HG02798 (cell line): ENCODE measurements at regions not wholly inside any gene's neighbourhood (a gene's known extent, or its start where the extent isn't known, plus 50 kb on each side); places are given as distances from the start of the nearest gene placed in this dataset.
"Not testable (repeated sequence)": the region's sequence is repeated elsewhere in the genome, so short reads cannot be mapped to it uniquely, and the experiment has no call there.

ENCODE experiments used
- ATAC-seq: cut with Tn5 transposase; IDR thresholded peaks from one replicate; pipeline ENCODE4 v1.9.1; 2021; ENCODE audit warnings: mild to moderate bottlenecking; ENCODE audit not compliant: unreplicated experiment, poor library complexity

DNA sequence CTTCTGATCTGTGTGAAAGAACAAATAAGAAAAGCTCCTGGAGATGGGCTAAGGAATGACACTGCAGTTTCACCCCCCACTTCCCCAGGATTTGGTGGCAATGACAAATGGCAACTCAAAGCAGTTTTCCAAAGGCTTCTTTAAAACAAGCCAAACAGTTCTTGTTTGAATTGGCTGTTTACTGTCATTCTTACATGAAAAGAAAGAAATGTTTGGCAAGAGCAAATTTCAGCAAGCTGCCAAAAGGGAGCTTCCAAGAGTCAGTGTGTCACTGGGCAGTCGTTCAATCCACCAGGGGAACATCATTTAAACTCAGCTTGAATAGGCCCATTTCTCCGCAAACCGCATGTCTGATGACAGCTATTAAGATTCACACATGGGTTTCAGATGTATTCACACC lies 119.0 kb upstream of the RHOBTB1 start:
- ATAC-seq, result no peak

DNA sequence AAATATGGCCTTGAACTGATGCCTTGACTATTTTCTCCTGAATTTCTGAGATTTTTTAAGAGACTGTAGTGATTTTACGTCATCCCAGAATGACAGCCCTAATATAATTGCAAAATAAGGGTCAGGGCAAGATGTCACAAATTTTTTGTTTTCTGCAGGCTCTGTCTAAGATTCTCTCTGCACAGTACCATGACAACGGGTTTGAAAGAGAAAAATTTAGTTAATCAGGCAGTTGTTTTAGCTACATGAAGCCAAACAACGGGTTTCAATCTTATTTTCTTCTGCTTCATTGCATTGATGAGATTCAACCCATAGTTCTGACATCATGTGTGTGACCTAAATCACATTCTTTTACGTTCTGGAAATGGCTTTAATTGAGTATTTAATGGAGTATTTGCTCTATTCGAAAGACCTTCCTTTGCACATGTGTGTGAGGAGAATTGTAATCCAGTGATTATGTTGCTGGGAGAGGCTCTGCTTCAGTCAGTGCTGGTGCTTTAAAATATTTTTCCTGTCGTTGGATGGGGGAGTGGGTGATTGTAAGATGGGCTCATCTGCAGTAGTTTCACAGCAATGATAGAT lies 118.0 kb upstream of the RHOBTB1 start:
- ATAC-seq, result no peak

DNA sequence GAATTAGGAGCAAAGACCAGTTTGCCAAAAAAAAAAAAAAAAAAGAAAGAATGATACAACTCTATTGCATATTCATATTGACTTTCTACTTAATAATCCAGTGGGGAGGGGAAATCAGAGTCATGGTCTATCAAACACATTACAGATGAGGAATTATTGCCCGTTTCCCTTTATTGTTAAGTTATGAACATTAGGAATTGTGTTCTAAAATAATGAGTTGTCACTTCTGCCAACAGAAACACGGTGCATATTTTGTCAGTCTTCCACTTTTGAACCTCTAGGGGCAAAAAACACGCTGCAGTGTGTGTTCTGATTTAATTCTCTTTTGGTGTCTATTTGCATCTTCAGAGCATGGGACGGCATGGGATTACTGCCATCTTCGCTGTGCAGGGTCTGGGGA lies 115.7 kb upstream of the RHOBTB1 start:
- no peak for ATAC-seq

DNA sequence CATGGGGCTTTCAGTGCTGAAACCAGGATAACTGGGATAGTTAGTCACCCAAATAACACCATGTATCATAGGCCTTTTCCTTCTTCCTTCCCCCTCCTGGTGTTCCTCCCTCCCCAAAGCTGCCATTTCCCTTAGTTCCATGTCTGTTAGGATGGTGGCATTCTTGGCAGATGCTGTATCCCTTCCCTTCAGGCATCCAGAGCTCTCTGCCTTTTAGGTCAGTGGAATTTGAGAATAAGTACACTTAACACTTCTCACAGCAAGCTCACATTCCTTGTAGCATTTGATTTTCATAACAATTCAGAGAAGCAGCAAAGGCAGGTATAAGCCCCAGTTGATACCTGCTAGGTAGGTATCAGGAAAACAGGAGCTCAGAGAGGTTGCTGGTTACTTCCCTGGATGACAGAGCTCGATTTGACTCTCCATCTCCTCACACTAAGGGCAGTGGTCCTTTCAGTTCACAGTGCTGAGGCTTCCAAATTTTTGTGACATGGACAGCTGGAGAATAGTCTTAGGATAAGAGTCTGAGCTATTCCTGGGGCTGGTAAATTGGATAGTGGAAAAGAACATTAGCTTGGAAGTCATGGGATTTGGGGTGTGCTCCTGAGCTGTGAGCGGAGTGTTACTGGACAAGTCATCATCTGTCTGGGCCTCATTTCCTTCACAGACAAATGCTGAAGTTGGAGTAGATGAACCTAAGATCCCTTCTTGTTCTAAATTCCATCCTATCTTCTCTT lies 108.7 kb upstream of the RHOBTB1 start:
- ATAC-seq, result no peak

DNA sequence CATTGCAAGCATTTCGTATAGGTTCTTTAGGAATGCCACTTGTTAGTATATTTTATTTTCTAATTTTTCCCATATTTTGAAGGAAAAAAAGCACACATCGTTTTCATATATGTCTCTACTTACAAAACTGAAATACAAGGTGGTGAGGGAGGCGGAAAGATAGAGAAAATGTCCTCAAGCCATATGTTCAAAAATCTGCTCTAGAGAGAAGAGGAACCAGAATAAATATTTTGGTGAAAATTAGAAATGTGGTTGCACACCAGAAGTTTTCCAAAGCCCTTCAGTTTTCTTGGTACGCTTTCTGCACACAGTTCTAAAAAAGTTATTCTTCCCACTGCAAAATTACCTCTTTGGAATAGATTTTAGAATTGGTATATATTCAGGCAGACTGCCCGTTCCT lies 107.4 kb upstream of the RHOBTB1 start:
- ATAC-seq, result no peak

DNA sequence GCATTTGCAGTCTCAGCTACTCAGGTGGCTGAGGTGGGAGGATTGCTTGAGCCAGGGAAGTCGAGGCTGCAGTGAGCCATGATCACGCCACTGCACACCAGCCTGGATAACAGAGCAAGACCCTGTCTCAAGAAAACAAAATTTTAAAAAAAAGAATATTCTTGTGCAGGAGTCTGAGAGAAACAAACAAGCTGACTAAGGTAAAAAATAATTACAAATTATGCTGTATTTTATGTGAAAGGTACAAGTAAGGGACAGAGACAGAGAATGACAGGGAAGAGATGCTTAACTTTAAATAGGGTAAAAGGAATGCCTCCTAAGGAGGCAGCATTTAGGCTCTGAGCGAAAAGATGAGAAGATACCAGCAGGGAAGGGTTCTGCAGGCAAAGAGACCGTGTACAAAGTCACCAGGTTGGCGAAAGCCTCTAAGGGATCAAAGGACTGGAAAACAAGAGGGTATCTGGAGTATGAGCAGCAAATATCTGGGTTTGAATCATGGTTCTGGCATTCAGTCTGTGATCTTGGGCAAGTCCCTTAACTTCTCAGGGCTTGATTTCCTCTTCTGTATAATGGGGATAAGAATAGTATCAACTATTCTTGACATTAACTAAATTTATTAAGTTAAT lies 106.2 kb upstream of the RHOBTB1 start:
- ATAC-seq, result no peak

DNA sequence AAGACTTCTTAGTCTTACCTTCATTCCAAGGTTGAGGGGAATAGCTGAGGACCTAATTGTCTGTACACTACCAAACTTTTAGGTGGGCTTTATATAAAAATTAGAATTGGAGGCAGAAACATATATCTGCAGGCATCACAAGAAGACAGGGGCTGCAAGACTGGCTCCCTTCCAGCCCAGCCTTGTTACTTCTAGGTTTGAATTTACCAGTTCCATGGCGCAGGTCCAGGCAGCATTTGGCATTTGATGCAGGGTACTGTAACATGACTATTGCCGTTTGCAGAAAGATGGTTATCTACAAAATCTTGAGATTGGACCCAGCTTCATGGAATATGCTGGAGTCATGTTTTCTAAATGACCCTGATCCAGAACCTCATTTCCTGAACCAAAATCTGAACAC lies 105.4 kb upstream of the RHOBTB1 start:
- no peak for ATAC-seq

DNA sequence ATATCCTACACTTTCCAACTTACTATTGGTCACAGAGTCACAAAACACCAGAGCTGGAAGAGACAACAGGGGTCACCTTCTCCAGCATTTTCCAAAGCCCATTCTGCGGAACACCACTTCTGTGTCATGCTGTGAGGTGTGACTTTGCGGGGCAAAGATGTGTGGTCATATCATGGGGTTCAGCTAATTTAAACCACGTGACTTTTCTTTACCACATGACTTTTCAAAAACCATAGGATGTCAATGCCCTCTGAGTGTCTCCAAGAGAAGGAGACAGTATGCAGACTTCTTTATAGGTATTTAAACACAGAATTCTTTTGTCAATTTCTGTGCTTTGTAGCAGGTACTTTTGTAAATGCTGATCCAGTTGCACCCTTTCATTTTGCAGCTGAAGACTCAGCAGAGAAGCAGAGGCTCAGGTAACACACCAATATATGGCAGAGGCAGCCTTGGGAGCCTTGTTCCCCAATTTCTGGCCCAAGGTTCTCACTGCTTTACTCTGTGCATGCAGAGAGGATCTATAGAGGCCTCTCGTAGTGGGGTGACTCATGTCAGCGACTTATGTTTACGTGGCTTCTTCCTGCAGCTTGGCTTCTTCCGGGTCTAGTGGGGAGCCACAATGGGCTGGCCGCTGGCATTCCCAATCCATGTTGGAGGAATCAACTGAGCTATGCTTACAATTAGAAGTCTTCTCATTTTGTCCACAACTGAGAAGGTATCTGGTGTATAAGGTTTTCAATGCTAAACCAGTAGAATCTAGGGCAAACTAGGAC lies 104.0 kb upstream of the RHOBTB1 start:
- no peak for ATAC-seq

DNA sequence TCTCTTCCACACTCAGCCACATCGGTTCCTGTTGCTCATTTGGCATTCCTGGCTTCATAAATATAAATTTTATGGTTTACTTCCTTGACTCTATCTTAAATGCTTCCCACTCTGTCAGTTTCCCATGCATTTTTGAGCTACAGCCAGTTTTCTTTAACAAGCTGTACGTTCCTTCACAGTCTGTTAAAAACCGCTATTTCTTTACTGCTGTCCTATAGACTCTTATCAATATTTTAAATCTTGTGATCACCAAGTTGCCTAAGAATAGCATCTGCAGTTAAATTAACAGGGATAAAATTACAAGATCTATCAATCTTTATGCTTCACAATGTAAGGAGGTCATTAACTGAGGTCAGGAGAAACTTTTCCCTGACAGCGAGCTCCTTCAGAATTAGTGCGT lies 103.1 kb upstream of the RHOBTB1 start:
- ATAC-seq, result no peak

DNA sequence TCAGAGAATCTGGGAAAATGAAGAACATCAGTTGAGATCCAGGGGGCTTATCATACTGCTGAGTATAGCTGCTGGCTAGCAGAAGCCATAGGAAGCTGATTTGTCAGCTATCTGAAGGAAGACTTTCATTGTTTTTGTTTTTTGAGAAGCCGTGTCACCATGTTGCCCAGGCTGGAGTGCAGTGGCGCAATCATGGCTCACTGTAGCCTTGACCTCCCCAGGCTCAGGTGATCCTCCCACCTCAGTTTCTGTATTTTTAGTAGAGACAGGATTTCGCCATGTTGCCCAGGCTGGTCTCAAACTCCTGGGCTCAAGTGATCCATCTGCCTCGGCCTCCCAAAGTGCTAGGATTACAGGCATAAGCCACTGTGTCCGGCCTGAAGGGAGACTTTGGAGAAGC lies 101.5 kb upstream of the RHOBTB1 start:
- ATAC-seq, result not testable (repeated sequence)

DNA sequence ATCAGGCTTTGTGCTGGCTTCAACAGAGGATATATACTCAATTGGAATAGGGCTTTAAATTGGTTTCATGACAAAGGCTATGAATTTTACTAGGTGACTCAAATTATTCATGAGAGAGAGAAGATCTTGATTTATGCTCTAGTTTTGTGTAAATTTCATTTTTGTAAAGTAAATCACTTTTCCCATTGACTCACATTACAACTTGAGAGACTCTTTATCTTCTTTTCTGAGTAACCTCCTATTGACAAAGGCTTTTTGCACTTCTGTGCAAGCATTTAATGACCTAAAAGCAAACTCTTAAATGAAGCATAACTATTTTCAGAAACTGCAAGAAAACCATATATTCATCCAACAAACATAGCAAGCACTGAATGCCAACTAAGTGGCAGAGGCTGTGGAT lies 98.5 kb upstream of the RHOBTB1 start:
- ATAC-seq, result no peak

DNA sequence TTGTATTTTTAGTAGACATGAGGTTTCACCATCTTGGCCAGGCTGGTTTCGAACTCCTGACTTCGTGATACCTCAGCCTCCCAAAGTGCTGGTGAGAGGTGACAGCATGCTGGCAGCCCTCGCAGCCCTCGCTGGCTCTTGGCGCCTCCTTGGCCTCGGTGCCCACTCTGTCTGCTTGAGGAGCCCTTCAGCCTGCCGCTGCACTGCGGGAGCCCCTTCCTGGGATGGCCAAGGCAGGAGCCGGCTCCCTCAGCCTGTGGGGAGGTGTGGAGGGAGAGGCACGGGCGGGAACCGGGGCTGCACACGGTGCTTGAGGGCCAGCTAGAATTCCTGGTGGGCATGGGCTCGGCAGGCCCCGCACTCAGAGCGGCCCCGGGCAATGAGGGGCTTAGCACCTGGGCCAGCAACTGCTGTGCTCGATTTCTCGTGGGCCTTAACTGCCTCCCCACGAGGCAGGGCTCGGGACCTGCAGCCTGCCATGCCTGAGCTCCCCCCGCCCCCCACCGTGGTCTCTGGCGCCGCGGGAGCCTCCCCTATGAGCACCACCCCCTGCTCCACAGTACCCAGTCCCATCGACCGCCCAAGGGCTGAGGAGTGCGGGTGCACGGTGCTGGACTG lies 96.5 kb upstream of the RHOBTB1 start:
- ATAC-seq, result no peak

DNA sequence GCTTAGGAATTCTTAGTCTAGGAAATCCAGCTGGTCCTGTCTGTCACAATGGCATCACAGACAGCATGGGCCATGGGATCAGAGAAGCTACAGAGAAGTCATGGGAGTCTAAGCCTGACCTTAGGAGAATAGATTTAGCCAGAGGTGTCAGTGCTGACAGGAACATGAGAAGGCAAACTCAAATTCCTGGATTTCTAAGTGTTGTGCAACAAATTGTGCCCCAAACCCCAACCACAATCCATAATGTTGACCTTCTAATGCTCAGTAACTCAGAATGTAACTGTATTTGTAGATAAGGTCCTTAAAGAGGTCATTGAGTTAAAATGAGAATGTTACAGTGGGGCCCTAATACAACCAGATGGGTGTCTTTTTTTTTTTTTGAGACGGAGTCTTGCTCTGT lies 95.9 kb upstream of the RHOBTB1 start:
- no peak for ATAC-seq

DNA sequence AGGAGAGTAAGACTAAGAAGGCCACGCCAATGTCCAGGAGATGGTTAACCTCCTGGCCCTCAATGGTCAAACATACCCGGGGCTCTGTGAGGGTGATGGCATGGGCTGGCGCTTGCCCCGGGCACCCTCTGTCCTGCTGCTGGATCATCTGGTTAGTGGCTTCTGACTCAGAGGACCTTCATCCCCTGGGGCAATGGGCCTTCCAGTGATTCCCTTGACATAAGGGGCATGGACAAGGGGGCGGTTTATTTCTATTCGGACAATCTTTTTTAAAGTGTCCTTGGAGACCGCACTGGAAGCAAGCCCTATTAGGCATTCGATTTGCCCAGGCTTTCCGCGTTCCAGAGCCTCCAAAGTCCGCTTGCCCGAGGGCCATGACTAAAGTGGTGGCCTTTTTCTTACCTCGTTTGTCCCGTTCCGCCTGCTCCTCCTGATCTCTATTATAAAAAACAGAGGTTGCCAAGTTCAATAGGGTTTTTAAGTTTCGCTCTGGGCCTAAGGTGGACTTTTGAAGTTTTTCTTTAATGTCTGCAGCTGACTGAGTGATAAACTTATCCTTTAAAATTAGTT lies 93.4 kb upstream of the RHOBTB1 start:
- not testable (repeated sequence) for ATAC-seq

DNA sequence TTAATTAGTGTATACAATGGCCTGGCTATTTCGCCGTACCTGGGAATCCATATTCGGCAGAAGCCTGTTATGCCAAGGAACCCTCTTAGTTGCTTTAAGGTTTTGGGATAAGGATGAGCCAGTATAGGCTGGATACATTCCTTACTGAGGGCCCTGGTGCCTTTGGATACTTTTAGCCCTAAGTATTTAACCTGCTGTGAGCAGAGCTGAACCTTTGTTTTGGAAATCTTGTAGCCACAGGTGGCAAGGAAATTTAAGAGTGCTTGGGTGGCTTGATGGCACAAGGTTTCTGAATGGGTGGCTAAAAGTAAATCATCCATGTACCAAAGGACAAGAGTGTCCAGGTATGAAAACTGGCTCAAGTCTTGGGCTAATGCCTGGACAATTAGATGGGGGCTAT lies 92.2 kb upstream of the RHOBTB1 start:
- ATAC-seq, result not testable (repeated sequence)

DNA sequence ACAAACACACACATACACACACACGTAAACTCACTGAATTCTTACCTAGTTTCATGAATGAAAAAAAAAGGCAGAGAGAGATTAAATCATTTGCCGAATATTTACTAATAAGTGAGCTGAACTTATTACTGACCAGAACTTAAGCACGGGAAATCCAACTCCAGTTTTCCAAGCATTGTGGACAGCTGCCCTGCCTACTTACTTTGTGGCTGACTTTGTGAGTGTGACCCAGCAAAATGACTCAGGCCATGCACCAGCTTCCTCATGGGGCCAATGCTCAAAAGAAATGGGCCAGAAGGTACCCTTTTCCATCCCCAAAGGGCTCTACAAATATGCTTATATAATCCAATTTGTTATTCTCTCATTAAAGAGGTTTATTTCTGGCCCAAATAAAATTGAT lies 87.4 kb upstream of the RHOBTB1 start:
- ATAC-seq, result no peak

DNA sequence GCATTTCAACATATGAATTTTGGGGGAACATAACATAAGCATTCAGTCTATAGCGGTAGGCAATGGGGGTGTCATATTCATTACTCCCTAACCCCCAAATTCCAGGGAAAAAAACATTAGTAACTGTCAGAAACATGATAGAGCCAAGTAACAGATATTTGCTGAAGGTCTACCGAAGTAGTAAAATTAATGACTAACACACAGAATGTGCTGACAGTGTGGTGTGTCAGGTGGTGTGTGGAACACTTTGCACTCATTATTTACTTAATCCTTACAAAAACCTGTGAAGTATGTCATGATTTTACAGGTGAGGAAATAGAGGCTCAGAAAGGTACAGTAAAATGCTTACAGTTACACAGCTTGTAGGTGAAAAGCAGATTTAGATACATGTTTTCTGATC lies 85.4 kb upstream of the RHOBTB1 start:
- ATAC-seq, result no peak

DNA sequence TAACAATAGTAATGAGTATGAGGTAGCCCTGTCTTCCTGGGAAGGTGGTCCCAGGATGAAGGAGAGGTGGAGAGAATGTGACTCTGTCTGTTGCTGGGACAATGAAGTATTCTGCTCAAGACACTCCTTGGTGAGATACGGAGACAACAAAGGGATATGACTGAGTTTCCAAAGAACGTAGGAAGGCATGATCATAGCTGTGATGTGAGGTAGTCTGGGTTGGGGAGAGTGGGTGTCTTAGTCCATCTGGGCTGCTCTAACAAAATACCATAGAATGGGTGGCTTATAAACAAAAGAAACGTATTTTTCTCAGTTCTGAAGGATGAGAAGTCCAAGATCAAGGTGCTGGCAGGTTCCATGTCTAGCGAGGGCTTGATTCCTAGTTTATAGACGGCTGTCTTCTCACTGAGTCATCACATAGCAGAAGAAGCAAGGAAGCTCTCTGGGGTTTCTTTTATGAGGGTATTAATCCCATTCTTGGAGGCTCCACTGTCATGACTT lies 84.9 kb upstream of the RHOBTB1 start:
- no peak for ATAC-seq

DNA sequence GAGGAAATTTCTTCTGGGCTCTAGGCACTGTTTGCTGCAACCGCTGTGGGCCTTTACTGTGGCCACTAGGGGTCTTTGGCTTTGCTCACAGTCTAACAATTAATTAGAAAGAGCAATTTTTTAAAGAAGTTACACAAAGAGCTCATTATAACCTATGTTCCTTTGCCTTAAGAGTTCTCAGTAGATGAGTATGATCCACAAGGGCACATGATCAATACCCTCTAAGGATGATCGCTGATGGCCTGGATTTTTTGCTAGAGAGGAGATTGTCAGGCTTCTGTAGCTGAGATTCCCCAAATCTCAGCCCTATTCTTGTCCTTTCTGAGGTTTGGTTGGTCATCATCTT lies 80.8 kb upstream of the RHOBTB1 start:
- no peak for ATAC-seq

DNA sequence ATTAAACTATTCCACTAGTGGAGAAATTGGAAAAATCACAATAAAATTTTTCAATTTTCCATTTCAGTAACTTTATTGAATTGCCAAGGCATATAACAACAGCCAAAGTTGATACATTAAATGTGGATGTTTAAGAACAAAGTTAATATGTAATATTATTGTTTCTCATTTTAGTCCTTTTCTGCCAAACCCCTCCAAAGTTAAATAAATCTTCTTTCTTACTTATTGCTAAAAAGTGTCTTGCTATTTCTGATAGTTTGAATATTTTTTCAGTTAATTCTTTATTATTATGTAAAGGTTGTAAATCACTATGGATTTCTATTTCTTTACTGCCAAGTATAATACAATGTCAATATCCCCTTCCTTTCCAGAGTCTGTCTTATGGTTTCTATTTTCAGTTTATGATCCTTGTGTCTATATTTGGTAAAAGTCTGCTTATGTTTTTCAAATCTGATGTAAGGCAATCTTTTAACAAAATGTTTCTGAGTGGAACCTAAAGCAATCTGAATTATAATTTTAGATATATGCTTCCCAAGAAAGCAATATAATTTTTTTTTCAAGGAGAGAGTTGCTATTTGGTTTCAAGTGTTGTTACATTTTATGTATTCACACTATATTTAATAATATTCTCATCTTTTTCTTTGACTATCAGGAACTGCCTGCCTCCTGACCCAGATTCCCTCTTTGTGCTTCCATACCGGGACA lies 80.3 kb upstream of the RHOBTB1 start:
- no peak for ATAC-seq
